Karpas-422 (cell line): ENCODE measurements at regions not wholly inside any gene's neighbourhood (a gene's known extent, or its start where the extent isn't known, plus 50 kb on each side); places are given as distances from the start of the nearest gene placed in this dataset.

Source experiments
- DNase-seq: peaks from one replicate; pipeline ENCODE4 v3.0.0-alpha.2; 2015
- H2AFZ ChIP-seq: fragments of 200-600 bp; sonication (generic); 2 replicates; pipeline ENCODE4 v1.6.1; 2014; ENCODE audit warnings: antibody characterized with exemption, low read length, mixed read lengths
- H3K27ac ChIP-seq: fragments of 200-600 bp; sonication (generic); 2 replicates; pipeline ENCODE4 v1.5.1; 2014; ENCODE audit warnings: mild to moderate bottlenecking, low read length, moderate library complexity
- H3K27me3 ChIP-seq: fragments of 200-600 bp; sonication (generic); 2 replicates; pipeline ENCODE4 v1.6.1; 2014; ENCODE audit warnings: low read length, mixed read lengths
- H3K36me3 ChIP-seq: fragments of 200-600 bp; sonication (generic); 2 replicates; pipeline ENCODE4 v1.6.1; 2014; ENCODE audit warnings: low read length, mixed read lengths; ENCODE audit not compliant: insufficient read depth
- H3K4me1 ChIP-seq: fragments of 200-600 bp; sonication (generic); 2 replicates; pipeline ENCODE4 v1.6.1; 2014; ENCODE audit warnings: mild to moderate bottlenecking, low read length, mixed read lengths
- H3K4me2 ChIP-seq: fragments of 200-600 bp; sonication (generic); 2 replicates; pipeline ENCODE4 v1.6.1; 2014; ENCODE audit warnings: low read length, low read depth, mild to moderate bottlenecking; ENCODE audit not compliant: poor library complexity, severe bottlenecking
- H3K4me3 ChIP-seq: fragments of 200-600 bp; sonication (generic); 2 replicates; pipeline ENCODE4 v1.5.1; 2014; ENCODE audit warnings: mild to moderate bottlenecking, antibody characterized with exemption, low read length, mixed read lengths
- H3K79me2 ChIP-seq: fragments of 200-600 bp; sonication (generic); 2 replicates; pipeline ENCODE4 v1.6.1; 2014; ENCODE audit warnings: mild to moderate bottlenecking, low read length, mixed read lengths
- H3K9ac ChIP-seq: fragments of 200-600 bp; sonication (generic); 2 replicates; pipeline ENCODE4 v1.6.0; 2014; ENCODE audit warnings: low read length
- H3K9me2 ChIP-seq: fragments of 200-600 bp; sonication (generic), shearing (Covaris generic); replicated peaks from 2 replicates; pipeline ENCODE4 v1.6.0; 2014; ENCODE audit warnings: mild to moderate bottlenecking, low read length, moderate library complexity; ENCODE audit not compliant: insufficient read depth
- H3K9me3 ChIP-seq: fragments of 300-700, 200-600 bp; sonication (generic); 2 replicates; pipeline ENCODE4 v1.6.1; 2014; ENCODE audit warnings: low read length, mixed read lengths
- H4K20me1 ChIP-seq: fragments of 200-600 bp; sonication (generic); 2 replicates; pipeline ENCODE4 v1.6.1; 2014; ENCODE audit warnings: mild to moderate bottlenecking, antibody characterized with exemption, low read length, low read depth; ENCODE audit not compliant: insufficient read depth

DNA sequence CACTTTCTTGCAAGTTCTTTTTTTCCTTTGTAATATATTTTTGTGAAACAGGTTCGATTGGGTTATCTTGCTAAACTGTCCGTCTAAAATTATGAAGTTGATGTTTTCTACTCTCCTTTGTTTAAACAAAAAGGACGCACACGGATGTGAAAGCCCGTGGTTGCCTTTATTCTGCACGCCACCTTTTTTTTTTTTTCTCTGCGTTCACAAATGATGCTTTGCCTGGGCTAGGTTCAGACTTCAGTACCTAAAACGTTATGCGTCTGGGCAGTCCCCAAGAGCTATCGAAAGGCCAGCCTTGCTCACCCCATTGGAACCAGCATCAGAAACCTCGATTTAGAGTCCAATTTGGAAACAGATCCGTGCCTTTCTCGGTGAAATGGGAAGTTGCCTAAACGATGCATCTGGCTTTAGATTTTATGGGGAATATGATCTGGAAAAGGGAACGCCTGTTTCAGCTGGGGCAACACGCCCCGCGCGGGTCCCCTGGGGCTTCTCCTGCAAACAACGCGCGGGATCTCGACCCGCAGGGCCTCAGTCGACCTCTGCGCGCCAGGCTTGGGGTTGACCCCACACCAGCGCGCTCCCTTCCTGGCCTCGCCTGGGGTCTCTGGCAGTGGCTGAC is 113.9 kb downstream of the KCNRG start:
- H3K9me2 ChIP-seq: no peaks in the 10 kb centered on the region
- H3K79me2 ChIP-seq: peaks cover 16% of the 10 kb centered on the region
- DNase-seq: peak; percentile 87
- H3K36me3 ChIP-seq: no peaks in the 10 kb centered on the region
- no peaks in the 10 kb centered on the region; the same call in 1 of the 2 replicates for H4K20me1 ChIP-seq
- H3K4me2 ChIP-seq: peak overlapping the region; percentile 88
- H3K9me3 ChIP-seq: no peaks in the 10 kb centered on the region
- H3K4me1 ChIP-seq: peaks cover 53% of the 10 kb centered on the region
- H3K27ac ChIP-seq: peak overlapping the region; percentile 94
- H2AFZ ChIP-seq: no peak overlapping the region
- no peaks in the 10 kb centered on the region for H3K27me3 ChIP-seq
- peak overlapping the region; percentile 83 for H3K9ac ChIP-seq
- peak overlapping the region; percentile 77 for H3K4me3 ChIP-seq

DNA sequence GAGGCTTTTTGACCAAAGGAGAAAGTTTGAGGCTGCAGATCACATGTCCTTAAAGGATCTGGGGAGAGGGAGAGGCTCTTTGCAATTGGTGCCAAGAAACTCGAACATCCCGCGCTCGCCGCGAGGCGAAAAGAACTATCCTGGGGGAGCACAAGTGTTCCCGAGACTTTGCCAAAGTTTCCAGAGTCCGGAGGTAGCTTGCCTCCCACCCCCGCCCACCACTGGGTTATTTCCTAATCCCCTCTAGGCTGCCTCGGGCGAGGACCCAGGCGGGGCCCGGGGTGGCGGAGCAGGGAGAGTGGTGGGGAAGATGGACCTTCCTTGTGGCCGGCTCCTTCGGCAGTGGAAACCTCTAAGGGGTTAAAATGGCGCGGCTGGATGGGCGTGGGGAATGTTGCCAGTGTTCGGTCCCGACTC is 114.5 kb downstream of the KCNRG start:
- no peaks in the 10 kb centered on the region for H3K9me3 ChIP-seq
- H2AFZ ChIP-seq: no peak overlapping the region
- H3K79me2 ChIP-seq: peaks cover 13% of the 10 kb centered on the region
- H3K27ac ChIP-seq: peak overlapping the region; percentile 94
- no peak for DNase-seq
- no peaks in the 10 kb centered on the region for H3K36me3 ChIP-seq
- peak overlapping the region; percentile 83 for H3K9ac ChIP-seq
- peaks cover 53% of the 10 kb centered on the region for H3K4me1 ChIP-seq
- peak overlapping the region; percentile 88 for H3K4me2 ChIP-seq
- peak overlapping the region; percentile 77 for H3K4me3 ChIP-seq
- H3K27me3 ChIP-seq: no peaks in the 10 kb centered on the region
- no peaks in the 10 kb centered on the region for H3K9me2 ChIP-seq
- no peaks in the 10 kb centered on the region for H4K20me1 ChIP-seq

DNA sequence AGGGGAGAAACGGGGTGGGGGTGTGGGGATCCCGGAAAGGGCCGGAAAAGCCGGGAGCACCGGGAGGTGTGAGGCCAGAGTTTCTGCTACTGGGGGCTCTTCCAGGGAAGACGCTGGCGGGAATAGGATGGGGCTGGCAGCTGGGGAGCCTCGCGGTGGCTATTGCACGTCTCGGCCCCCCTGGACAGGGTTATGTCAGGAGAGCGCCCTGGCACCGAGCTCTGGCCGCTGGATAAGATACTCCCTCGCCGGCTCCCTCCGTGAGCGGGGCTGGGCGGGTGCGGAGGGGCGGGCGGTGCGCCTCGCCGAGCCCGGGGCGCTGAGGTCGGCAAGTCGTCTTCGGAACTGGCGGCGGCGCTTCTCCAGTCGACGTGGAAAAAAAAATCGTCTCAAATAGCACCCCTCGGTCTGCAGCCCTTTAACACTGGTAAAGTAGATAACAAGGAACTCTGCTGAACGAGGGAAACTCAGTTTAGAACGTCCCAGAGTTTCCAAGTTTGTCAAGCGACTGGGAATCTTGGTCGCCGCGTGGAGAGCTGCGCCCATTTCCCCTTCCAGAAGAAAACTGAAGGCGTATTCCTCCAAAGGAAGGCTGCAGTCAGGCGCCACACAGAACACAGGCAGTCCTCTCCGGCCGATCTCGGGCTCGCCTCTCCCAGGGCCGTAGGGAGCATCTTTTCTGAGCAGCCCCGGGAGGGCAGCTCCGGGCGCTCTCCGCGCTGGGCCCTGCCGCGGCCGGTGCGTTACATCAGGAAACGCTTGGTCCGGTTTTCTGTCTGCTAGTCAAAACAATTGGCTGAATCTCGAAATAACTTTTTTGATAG is 115.1 kb downstream of the KCNRG start:
- Histone ChIP-seq H3K27ac (peak overlapping the region; percentile 94), H3K36me3 (no peaks in the 10 kb centered on the region), H3K79me2 (peaks cover 7% of the 10 kb centered on the region), H3K9me3 (no peaks in the 10 kb centered on the region), H2AFZ (0 out of 2 replicates have a peak overlapping the region, but pooled peaks have one; percentile 30), H3K9ac (peak overlapping the region; percentile 83), H3K4me2 (peak overlapping the region; percentile 88), H3K4me1 (peaks cover 55% of the 10 kb centered on the region), H4K20me1 (no peaks in the 10 kb centered on the region), H3K4me3 (peak overlapping the region; percentile 77), H3K27me3 (no peaks in the 10 kb centered on the region), H3K9me2 (no peaks in the 10 kb centered on the region)
- DNase-seq: peak; percentile 81

DNA sequence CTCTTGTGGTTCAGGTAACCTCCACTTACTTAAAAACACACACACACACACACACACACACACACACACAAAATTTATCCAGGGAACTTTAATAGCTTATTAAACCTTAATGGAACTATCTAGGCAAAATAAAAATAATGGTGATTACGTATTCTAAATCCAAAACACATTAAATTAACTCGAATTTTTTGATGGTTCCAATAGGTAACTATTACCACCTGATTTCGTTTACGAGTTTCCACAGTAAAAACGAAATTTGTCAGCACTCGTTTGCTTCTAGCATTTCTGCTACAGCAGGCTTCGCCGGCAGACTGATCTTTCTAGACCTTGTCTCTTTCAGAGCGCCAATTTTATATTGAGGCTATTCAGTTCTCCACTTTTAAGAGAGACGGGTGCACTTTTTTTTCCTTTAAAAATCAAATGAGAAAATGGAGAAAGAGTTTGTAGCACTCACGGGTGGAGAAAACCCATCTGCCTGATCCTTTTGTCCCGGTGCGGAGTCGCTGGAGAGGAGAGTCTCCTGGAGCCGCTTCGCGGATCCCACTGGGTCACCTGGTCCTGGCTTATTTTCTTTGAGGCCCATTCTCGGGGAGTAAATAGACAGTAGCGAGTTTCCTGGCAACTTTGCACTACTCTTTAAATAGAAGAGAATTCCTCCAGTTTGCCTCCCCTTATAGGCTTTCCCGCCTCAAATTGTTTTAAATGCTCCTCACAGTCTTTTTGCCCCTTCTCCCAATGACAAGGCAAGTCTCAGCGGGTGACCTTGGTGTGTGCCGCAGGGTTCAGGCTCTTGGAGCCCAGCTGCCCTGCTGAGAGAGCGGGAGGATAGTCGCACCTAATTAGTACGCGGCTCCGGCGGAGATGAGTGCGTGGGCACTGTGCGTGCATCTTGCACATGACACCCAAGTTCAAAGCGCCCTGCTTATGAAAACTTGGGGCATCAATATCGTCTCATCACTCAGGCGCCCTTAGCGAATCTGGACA is 117.0 kb downstream of the KCNRG start:
- H3K36me3 ChIP-seq: no peaks in the 10 kb centered on the region
- peak overlapping the region; percentile 94 for H3K27ac ChIP-seq
- no peaks in the 10 kb centered on the region for H3K27me3 ChIP-seq
- DNase-seq: no peak
- H3K4me1 ChIP-seq: peaks cover 44% of the 10 kb centered on the region
- H3K79me2 ChIP-seq: no peaks in the 10 kb centered on the region
- H2AFZ ChIP-seq: no peak overlapping the region
- H4K20me1 ChIP-seq: no peaks in the 10 kb centered on the region
- H3K9me2 ChIP-seq: no peaks in the 10 kb centered on the region
- H3K4me3 ChIP-seq: peak overlapping the region; percentile 77
- H3K9ac ChIP-seq: peak overlapping the region; percentile 83
- no peaks in the 10 kb centered on the region for H3K9me3 ChIP-seq
- peak overlapping the region; percentile 88 for H3K4me2 ChIP-seq

DNA sequence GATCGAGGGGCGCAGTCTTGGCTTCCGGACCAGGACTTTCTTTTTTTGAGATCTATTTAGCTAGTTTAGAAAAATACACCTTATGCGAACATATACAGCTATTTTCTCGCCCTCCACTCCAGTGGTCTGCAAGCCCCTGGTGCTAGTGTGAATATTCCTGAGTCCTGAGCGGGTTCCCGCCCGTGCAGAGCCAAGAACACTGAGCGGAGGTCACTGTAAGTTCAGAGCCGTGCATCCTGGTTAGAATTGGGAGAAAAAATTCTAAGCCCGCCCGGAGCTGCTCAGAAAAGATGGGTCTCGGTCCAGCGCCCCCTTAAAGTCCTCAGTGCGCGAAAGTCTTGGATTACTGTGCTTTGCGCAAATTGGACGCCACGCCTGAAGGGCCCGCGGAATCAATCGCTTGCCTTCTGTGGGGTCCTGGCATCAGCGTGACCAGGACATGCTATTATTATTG is 117.7 kb downstream of the KCNRG start:
- Histone ChIP-seq H3K27ac (no peak overlapping the region), H2AFZ (no peak overlapping the region), H3K4me2 (no peak overlapping the region), H3K9me3 (no peaks in the 10 kb centered on the region), H3K4me1 (peaks cover 40% of the 10 kb centered on the region), H3K27me3 (no peaks in the 10 kb centered on the region), H3K36me3 (no peaks in the 10 kb centered on the region), H3K4me3 (no peak overlapping the region), H3K9ac (no peak overlapping the region), H4K20me1 (no peaks in the 10 kb centered on the region), H3K79me2 (no peaks in the 10 kb centered on the region), H3K9me2 (no peaks in the 10 kb centered on the region)
- DNase-seq: no peak

DNA sequence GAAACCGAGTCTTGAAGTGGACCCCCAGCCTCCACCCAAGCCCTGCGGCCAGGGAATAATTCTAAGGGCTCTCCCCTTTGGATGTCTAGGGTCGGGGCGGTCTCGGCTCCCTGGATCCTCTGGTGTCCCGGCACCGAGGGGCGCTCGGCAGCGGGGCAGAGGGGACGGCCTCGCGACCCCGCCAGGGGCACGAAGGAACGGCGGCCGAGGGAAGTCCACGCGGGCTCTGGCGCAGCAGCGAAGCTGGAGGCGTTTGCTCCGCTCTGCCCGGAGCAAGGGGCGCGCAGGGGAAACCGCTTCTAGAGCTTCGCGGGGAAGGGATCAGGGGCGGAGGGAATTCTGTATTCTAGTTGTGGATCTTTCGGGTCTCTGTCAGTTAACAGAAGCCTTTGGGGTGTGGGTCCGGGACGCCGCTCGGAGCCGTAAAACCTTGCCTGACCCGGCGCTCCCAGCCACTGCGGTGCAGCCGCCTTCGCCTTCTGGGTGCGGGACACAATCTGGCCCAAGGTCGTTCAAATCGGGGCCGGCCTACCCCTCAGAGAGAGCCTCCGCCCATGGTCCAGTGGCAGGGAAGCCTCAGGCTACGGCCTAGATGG is 118.2 kb downstream of the KCNRG start:
- no peak for DNase-seq
- Histone ChIP-seq H3K4me2 (no peak overlapping the region), H2AFZ (no peak overlapping the region), H4K20me1 (no peaks in the 10 kb centered on the region), H3K9me2 (no peaks in the 10 kb centered on the region), H3K79me2 (no peaks in the 10 kb centered on the region), H3K4me1 (peaks cover 35% of the 10 kb centered on the region), H3K9me3 (no peaks in the 10 kb centered on the region), H3K27ac (no peak overlapping the region), H3K4me3 (no peak overlapping the region), H3K36me3 (no peaks in the 10 kb centered on the region), H3K27me3 (no peaks in the 10 kb centered on the region), H3K9ac (no peak overlapping the region)

DNA sequence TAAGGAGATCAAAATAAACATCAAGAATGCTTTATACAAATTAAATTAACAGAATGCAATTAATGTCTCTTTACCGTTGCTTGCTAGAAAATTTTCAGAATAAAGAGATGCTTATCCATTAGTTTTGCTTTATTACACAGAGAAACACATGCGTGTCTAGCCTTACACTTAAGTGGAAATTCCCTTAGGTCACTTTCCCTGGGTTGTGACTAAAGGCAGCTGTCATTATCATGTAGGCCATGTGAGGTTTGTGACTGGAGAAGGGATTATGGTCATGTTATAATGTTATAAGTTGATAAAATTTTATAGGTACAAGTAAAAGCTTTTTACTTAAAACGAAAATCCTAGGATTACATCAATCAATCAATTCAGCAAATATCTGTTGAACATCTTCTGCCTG is 121.0 kb downstream of the KCNRG start:
- no peak for DNase-seq
- no peak overlapping the region for H3K27ac ChIP-seq
- no peak overlapping the region for H2AFZ ChIP-seq
- H3K4me1 ChIP-seq: peaks cover 23% of the 10 kb centered on the region
- no peaks in the 10 kb centered on the region for H3K27me3 ChIP-seq
- H3K9me2 ChIP-seq: no peaks in the 10 kb centered on the region
- no peaks in the 10 kb centered on the region for H3K79me2 ChIP-seq
- no peak overlapping the region for H3K9ac ChIP-seq
- H3K4me2 ChIP-seq: no peak overlapping the region
- no peak overlapping the region for H3K4me3 ChIP-seq
- H4K20me1 ChIP-seq: no peaks in the 10 kb centered on the region
- H3K9me3 ChIP-seq: no peaks in the 10 kb centered on the region
- no peaks in the 10 kb centered on the region for H3K36me3 ChIP-seq
